ENCODE measurements at regions not wholly inside any gene's neighbourhood (a gene's known extent, or its start where the extent isn't known, plus 50 kb on each side); places are given as distances from the start of the nearest gene placed in this dataset.

DNA sequence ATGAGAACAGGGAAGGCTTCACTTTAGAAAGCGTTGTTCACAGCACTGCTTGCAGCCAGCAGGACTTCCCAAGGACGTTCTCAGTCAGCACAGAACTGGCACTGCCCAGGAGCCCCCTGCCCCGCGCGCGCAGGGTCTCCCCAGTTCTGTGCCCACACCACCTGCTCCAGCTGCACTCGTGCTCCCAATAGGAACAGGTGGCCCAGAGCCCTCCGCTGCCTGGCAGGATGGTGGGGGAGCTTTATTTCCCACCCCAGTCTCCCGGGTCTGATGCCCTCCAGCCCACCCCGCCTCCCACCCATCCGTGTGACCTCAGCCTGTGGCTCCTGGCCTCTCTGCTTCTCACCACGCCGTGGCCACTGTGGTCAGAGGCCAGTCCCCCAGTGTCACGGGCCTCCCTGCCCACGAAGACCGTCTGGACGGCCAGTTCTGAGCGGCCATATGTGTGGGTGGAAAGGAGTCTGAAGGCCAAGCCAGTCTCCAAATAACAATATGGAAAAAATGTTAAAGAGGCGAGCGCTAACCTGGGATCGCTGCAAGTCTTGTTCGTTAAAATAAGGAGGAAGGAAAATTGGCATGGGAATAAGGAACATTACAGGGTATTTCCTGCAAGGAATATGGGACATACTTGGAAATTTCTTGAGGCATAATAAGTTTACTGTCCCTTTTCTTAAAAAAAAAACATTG is 54.6 kb upstream of the PCSK6 start:
- TF ChIP-seq CTCF (IDR thresholded peaks at IDR 0.05; ENCODE audit: low read depth, low read length), result no peak
- no peak overlapping the region for H3K4me3 ChIP-seq (ENCODE audit: low read depth, low read length)

- H3K4me3 ChIP-seq (ENCODE audit: low read depth, low read length), result no peak overlapping the region
- no peak for TF ChIP-seq CTCF (IDR thresholded peaks at IDR 0.05; ENCODE audit: low read depth, low read length)
Measured at GRCh38 chr15:101543431-101543830, 53.9 kb upstream of the PCSK6 start.

GRCh38 chr15:101543026-101543390 is 53.5 kb upstream of the PCSK6 start:
- no peak for TF ChIP-seq CTCF (IDR thresholded peaks at IDR 0.05; ENCODE audit: low read depth, low read length)
- no peak overlapping the region for H3K4me3 ChIP-seq (ENCODE audit: low read depth, low read length)

- no peak for TF ChIP-seq CTCF (IDR thresholded peaks at IDR 0.05; ENCODE audit: low read depth, low read length)
Measured at GRCh38 chr15:101542306-101543025, 53.0 kb upstream of the PCSK6 start.

GRCh38 chr15:101541501-101542292 is 52.2 kb upstream of the PCSK6 start:
- no peak overlapping the region for H3K4me3 ChIP-seq (ENCODE audit: low read depth, low read length)
- TF ChIP-seq CTCF (IDR thresholded peaks at IDR 0.05; ENCODE audit: low read depth, low read length), result no peak

More at GRCh38 chr15:101542306-101543025, 53.0 kb upstream of the PCSK6 start:
- no peak overlapping the region for H3K4me3 ChIP-seq (ENCODE audit: low read depth, low read length)

DNA sequence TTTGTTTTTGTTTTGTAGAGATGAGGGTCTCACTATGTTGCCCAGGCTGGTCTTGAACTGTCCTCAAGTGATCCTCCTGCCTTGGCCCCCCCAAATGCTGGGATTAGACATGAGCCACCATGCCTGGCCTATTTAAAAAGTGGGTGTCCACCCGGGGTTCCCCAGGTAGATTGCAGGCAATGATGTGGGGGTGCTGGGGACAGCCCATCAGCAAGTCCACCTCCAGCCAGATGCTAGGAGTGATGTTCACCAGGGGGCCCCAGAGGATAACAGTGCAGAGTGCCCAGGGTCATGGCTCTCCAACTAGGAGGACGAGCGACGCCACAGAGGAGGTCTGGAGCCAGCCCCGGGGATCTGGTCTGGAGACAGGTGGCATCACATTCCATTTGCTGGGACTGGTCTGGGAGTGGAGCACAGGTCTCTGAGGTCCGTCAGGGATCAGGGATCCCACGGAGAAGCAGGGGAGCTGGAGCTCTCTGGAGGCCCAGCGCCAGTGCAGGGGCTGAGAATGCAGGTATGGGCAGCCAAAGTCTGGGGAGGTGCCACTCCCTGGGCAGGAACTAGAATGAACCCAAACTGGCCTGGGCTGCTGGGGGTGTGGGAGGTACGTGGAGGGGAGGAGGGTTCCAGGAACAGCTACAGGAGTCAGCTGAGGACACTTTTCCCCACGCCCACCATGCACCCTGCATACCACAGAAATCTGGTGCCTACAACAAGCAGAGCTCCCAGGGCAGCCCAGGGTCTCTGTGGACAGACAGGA is 51.2 kb upstream of the PCSK6 start:
- H3K4me3 ChIP-seq (ENCODE audit: low read depth, low read length), result no peak overlapping the region
- no peak for TF ChIP-seq CTCF (IDR thresholded peaks at IDR 0.05; ENCODE audit: low read depth, low read length)
